ENCODE measurements at regions not wholly inside any gene's neighbourhood (a gene's known extent, or its start where the extent isn't known, plus 50 kb on each side); places are given as distances from the start of the nearest gene placed in this dataset.

- Histone ChIP-seq H3K27ac (replicated peaks) (no peak overlapping the region), H3K27me3 (ENCODE audit: insufficient read depth, poor library complexity, severe bottlenecking) (no peaks in the 10 kb centered on the region), H3K4me3 (replicated peaks; ENCODE audit: insufficient read depth, low read length) (no peak overlapping the region)
- no peak for DNase-seq (ENCODE audit: low read depth in 1 of 2, low spot score in 1 of 2)
- TF ChIP-seq POLR2AphosphoS5 (IDR thresholded peaks at IDR 0.05; ENCODE audit: low read depth) = no peak
- no peak for TF ChIP-seq CTCF (IDR thresholded peaks at IDR 0.05; ENCODE audit: insufficient read depth, low read length)
- TF ChIP-seq SPI1 (IDR thresholded peaks at IDR 0.05; ENCODE audit: borderline replicate concordance, low read depth) = no peak
- TF ChIP-seq GABPA (IDR thresholded peaks at IDR 0.05; ENCODE audit: low read depth) = no peak
- no peak for TF ChIP-seq REST (IDR thresholded peaks at IDR 0.05; ENCODE audit: insufficient replicate concordance, low read depth)
Measured at GRCh38 chr13:69180034-69180433, 927.6 kb upstream of the ATXN8OS start.

GRCh38 chr13:69178000-69178399, 929.6 kb upstream of the ATXN8OS start:
- TF ChIP-seq REST (IDR thresholded peaks at IDR 0.05; ENCODE audit: insufficient replicate concordance, low read depth) (no peak), CTCF (IDR thresholded peaks at IDR 0.05; ENCODE audit: insufficient read depth, low read length) (no peak), GABPA (IDR thresholded peaks at IDR 0.05; ENCODE audit: low read depth) (no peak), POLR2AphosphoS5 (IDR thresholded peaks at IDR 0.05; ENCODE audit: low read depth) (no peak), SPI1 (IDR thresholded peaks at IDR 0.05; ENCODE audit: borderline replicate concordance, low read depth) (no peak)
- Histone ChIP-seq H3K27me3 (ENCODE audit: insufficient read depth, poor library complexity, severe bottlenecking) (no peaks in the 10 kb centered on the region), H3K4me3 (replicated peaks; ENCODE audit: insufficient read depth, low read length) (no peak overlapping the region), H3K27ac (replicated peaks) (no peak overlapping the region)
- DNase-seq (ENCODE audit: low read depth in 1 of 2, low spot score in 1 of 2) = no peak

GRCh38 chr13:69168436-69168835, 939.2 kb upstream of the ATXN8OS start:
- H3K4me3 ChIP-seq (replicated peaks; ENCODE audit: insufficient read depth, low read length) = no peak overlapping the region
- DNase-seq (ENCODE audit: low read depth in 1 of 2, low spot score in 1 of 2) = no peak
- H3K27me3 ChIP-seq (ENCODE audit: insufficient read depth, poor library complexity, severe bottlenecking) = no peaks in the 10 kb centered on the region
- no peak overlapping the region for H3K27ac ChIP-seq (replicated peaks)
- TF ChIP-seq SPI1 (IDR thresholded peaks at IDR 0.05; ENCODE audit: borderline replicate concordance, low read depth) (no peak), REST (IDR thresholded peaks at IDR 0.05; ENCODE audit: insufficient replicate concordance, low read depth) (no peak), GABPA (IDR thresholded peaks at IDR 0.05; ENCODE audit: low read depth) (no peak), CTCF (IDR thresholded peaks at IDR 0.05; ENCODE audit: insufficient read depth, low read length) (no peak), POLR2AphosphoS5 (IDR thresholded peaks at IDR 0.05; ENCODE audit: low read depth) (no peak)

Measured in HL-60 (cell line).